OCI-LY3 (cell line): ENCODE measurements at regions not wholly inside any gene's neighbourhood (a gene's known extent, or its start where the extent isn't known, plus 50 kb on each side); places are given as distances from the start of the nearest gene placed in this dataset.

Experiments used
- EZH2phosphoT487 ChIP-seq: fragments of 200-600 bp; shearing (Covaris generic); IDR thresholded peaks from 2 replicates; pipeline ENCODE4 v1.6.1; 2018; ENCODE audit warnings: antibody characterized with exemption, mixed run types, low read depth
- TF ChIP-seq, protein P1 (sequence below): fragments of 200-600, 300-600 bp; sonication (generic); IDR thresholded peaks from 2 replicates; pipeline ENCODE4 v1.5.1; 2014; ENCODE audit warnings: antibody characterized with exemption, low read length, low read depth

DNA sequence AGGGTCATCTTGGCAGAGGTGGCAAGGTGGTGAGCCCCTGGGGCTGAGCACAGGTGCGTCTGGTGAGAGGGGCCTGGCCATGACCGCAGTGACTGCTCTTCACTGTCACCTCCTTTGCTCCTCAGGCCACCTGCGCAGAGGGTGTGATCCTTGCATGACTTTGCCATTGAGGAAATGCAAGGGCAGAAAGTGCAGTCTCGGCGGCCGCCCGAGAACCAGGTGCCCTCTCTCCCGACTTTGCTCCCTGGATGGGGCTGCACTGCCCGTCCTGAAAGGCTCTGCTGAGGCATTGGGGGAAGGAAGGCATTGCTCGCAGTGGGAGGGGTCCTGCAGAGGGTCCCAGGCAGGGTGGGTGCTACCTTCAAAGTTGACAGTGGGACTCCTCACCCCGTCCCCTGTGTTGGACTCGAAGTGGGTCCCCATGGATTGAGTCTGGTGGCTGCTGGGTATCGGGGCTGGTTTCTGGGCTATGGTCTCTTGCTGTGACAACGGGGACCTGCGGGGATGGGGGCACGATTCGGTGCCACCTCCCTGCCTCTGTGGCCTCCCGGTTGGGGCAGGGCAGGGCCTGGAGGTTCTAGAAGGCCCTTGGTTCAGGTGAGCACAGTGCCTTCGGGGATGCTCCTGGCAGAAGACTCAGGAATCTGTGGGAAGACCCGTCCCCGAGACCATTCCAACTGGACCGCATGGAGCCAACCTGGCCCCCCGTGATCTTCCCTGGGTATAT lies 1239.4 kb downstream of the BRD1 start:
- TF ChIP-seq, protein P1, sequence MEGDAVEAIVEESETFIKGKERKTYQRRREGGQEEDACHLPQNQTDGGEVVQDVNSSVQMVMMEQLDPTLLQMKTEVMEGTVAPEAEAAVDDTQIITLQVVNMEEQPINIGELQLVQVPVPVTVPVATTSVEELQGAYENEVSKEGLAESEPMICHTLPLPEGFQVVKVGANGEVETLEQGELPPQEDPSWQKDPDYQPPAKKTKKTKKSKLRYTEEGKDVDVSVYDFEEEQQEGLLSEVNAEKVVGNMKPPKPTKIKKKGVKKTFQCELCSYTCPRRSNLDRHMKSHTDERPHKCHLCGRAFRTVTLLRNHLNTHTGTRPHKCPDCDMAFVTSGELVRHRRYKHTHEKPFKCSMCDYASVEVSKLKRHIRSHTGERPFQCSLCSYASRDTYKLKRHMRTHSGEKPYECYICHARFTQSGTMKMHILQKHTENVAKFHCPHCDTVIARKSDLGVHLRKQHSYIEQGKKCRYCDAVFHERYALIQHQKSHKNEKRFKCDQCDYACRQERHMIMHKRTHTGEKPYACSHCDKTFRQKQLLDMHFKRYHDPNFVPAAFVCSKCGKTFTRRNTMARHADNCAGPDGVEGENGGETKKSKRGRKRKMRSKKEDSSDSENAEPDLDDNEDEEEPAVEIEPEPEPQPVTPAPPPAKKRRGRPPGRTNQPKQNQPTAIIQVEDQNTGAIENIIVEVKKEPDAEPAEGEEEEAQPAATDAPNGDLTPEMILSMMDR = no peak
- TF ChIP-seq EZH2phosphoT487 = no peak
